NOMO-1 (cell line): ENCODE measurements at regions not wholly inside any gene's neighbourhood (a gene's known extent, or its start where the extent isn't known, plus 50 kb on each side); places are given as distances from the start of the nearest gene placed in this dataset.

Experiments
- DNase-seq, 2 experiments: peaks; one replicate each; lab custom pipeline; 2025; ENCODE audit not compliant: unreplicated experiment in 2 of 2; lab: John Stamatoyannopoulos, UW

- peak in 1 of 2 experiments; percentile 15 for DNase-seq
These were observed 190.6 kb downstream of the MAF start for GRCh38 chr16:79409978-79410377.

- no peak for DNase-seq
These were observed 192.2 kb downstream of the MAF start for GRCh38 chr16:79408355-79408754.

GRCh38 chr16:79407461-79408135, 192.9 kb downstream of the MAF start:
- DNase-seq = no peak

DNA sequence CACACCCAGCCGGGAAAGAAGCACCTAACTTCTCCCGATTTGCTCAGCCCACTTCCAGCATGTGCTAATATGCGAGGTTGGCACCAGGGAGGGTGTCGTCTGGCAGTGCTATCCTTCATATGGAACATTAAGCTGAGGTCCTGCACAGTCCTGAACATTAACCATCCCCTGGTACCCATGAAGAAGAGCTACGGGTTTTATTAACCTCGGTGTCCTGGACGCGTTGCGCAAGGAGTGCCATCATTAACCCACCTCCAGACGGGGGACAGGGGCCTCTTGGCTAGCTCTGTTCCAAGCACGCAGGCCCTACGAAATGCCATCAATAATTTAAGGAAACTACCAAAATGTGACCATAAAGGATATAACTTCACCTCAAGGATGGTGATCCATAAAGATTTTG, 193.5 kb downstream of the MAF start:
- DNase-seq = no peak

DNA sequence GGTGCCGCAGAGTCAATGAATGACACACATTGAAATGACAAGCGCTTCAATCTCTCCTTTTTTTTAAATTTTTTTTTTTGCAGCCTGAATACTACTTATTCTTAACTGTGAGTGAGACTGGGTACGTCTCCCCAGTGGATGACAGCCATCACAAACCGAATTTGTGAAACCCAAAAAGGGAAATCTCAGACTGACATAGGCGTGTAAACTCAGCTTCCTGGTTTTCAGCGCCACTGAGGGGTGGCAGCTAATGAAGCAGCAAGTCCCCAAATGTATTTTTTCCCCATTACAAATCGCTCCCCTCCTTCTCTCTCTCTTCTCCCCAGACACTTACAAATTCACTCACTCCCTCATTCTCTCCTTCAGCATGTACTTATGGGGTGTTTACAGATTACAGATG, 196.0 kb downstream of the MAF start:
- DNase-seq = peak in 1 of 2 experiments; percentile 3

GRCh38 chr16:79403534-79403933, 197.0 kb downstream of the MAF start:
- no peak for DNase-seq

DNA sequence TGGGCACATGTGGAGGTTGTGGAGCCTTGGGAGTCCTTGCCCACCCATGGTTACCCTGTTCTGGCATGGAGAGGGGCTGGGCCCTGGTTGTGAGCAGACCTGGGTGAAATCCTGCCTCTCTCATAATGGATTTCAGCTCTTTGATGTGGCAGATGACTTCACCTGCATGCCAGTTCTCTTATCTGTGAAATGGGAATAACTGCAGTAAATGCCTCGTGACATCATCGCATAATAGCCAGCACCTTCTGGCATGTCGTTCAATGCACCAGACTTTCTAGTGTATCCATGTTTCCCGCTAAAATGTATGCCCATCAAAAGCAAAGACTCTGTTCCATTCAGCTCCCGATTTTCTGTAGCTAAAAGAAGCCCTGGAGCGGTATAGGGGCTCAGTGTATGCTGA, 197.6 kb downstream of the MAF start:
- DNase-seq = no peak

DNA sequence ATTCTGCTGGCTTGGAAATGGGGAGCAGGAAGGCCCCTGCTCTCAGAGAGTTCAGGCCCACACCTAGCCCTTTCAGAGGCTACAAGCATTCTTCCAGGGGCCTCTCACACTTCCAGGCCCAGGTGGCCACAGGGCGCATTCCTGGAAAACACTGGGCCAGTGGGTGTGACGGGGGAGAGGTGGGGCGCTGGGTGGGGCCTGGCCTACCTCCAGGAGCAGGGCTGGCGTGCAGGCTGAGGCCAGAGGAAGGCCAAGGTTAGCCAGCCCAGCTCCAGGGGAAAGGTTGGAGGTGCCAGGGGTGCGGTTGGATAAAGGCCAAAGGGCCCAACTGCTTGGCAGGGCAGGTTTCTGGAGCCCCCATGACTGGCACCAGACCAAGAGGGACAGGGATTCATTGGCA, 198.2 kb downstream of the MAF start:
- no peak for DNase-seq

DNA sequence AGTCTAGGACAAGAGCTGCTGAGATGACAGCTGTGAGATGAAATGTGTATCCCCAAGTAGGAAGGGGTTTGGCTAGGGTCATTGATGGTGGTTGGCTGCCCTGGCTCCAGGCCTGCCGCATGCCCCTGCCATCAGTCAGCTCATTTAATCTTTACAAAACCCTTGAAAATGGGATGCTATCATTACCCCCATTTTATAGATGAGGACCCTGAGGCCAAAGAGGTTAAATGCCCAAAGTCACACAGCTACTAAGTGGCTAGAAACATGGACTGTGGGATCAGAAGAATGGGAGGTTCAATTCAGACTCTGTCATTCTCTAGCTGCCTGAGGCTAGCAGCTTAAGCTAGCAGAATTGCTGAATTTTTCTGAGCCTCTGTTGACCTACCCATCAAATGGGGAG, 198.8 kb downstream of the MAF start:
- no peak for DNase-seq

- no peak for DNase-seq
These were observed 199.4 kb downstream of the MAF start for GRCh38 chr16:79401157-79401556.

GRCh38 chr16:79400462-79401149, 199.9 kb downstream of the MAF start:
- no peak for DNase-seq

- DNase-seq = peak in 1 of 2 experiments; percentile 22
These were observed 204.9 kb downstream of the MAF start for GRCh38 chr16:79395591-79395990.

GRCh38 chr16:79394206-79394605, 206.3 kb downstream of the MAF start:
- DNase-seq = no peak

DNA sequence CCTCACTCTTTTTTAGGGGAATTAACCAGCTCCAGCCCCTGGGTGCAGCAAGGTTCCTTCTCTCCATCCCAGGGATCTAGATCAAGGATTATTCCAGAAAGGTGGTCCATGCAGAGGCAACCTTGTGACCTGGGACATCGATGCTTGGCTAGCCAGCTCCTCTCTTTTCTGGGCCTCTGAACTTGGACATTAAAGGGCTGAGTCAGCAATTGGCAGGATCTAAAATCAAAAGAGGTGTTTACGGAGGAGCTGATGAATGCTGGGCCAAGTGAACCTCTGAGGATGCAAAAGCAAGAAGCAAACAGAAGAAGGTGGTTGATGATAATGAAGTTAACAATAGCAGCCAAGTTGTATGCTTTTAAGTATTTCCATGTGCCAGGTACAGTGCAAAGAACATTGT, 207.0 kb downstream of the MAF start:
- no peak for DNase-seq

DNA sequence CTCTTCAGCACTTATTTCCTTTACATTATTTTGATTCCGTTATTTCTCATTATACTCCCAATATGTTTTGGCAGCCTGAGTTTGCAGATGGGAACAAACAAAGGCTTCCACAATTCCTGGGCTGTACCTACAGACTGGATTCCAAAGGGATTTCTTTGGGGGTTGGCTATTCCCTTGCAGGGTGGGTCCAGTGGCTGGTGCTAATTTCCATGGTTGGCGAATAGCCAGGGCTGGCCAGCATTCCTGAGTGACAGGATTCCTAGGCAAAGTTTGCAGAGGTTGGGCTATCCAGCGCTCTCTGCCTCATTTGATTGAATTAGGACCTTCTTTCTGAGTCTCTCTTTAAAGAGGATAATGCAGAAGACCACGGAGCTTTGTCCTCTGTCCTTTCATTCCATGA, 207.4 kb downstream of the MAF start:
- DNase-seq = no peak

GRCh38 chr16:79392081-79392480, 208.5 kb downstream of the MAF start:
- no peak for DNase-seq

DNA sequence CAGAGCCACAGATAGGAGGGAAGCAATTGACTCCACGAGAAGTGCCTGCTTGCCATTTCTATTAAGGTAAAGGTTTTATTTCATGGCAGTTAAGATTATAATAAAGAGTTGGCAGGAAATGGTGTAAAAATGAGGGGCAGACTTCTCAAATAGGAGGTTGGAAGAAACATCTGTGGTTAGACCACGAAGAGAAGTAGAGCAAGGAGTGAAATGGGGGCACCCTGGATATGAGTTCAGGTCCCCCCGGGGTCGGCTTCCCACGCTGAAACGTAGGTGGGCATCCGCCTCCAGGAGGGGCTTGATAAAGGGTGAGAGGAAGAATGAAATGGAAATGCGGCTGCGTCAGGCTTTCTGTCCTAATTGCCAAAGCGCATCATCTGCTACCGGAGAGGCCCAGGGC, 209.1 kb downstream of the MAF start:
- no peak for DNase-seq

DNA sequence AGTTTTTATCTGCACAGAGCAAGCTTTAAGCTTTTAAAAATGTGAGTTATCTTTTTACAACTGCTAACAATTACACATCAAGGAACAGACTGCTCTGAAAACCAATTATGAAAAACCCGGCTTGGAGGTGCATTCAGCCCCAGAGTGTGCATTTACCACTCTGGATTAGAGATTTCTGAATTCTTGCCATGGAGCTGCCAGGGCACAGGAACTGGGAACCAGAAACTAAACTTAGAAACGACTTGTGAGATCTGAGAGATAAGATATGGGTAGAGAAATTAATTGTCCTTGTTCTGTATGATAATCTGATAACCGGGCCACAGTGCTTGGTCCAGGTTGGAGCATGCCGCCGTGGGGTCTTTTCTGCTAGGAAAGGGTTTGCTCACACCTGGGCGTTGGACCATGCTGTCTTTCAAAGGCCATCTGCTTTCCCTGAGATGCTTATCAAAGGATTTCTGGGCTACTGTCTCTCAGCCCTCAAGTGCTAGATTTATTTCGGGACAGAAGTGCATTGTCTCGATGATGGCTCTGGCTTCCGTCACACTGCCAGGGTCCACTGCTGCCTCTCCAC, 210.0 kb downstream of the MAF start:
- DNase-seq = no peak

DNA sequence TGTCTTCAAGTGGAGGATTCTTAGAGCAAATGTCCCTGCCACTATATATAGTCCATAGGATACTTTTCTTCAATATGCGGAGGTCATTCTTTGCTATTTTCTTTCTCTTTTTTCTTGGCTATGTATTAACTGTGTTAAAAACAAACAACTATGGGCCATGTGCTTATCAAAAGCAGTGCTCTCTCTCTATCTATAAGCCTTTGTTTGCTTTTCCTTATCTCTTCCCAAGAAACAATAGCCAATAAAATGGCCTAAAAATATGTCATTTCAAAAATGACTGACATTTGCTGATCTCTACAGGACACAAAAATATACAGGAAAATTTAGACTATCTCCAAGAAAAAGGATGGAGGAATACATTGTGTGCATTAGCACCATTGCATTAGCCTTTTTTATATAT, 212.1 kb downstream of the MAF start:
- DNase-seq = no peak

DNA sequence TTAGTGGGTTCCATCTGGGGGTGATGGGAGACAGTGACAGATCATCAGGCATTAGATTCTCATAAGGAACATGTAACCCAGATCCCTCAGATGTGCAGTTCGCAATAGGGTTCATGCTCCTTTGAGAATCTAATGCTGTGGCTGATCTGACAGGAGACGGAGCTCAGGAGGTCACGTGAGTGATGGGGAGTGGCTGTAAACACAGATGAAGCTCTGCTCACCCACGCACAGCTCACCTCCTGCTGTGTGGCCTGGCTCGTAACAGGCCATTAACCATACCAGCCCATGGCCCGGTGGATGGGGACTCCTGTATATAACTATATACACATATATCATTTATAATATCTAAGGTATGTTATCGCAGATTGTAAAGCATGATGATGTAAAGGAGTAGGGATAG, 214.2 kb downstream of the MAF start:
- no peak for DNase-seq

- DNase-seq = peak in 1 of 2 experiments; percentile 27
These were observed 218.9 kb downstream of the MAF start for GRCh38 chr16:79381603-79382042.

DNA sequence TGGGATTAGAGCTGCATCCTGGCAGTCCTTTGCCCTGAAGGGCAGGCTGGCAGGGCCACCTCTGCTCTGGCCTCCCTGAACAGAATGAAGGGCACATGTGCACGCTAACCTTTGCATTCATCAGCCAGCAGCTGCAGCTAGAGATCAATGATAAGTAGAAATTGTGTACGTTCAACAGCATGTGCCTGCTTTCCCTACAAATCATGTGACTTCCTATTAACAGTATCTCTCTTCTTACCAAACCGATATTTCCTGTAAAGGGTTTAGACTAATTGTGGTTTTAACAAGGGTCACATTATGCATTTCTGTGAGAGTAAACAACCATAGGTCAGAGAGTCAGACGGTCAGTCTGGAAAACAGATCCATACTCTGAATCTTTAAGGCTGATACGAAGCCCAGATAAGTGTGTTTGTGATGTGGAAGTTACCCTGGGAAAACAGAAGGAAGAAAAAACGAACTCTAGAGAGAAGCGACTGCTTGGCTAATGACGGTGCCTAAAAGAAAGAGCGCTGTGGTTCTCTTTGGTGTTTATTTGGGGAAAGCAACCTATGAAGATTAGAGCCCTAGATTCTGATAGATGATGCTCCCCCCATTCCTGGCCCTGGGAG, 219.4 kb downstream of the MAF start:
- DNase-seq = peak in 1 of 2 experiments; percentile 21
